GM12878 (cell line): ENCODE measurements at regions not wholly inside any gene's neighbourhood (a gene's known extent, or its start where the extent isn't known, plus 50 kb on each side); places are given as distances from the start of the nearest gene placed in this dataset.

Source experiments
- ATAC-seq: fragments of 200-7000 bp; cut with Tn5 transposase; 3 replicates; pipeline ENCODE4 v1.9.1; 2020; ENCODE audit warnings: mild to moderate bottlenecking, moderate library complexity
- BruUV-seq: library from RNA; stranded (reverse); fragments of 400-500 nt; replicated peaks from 2 replicates; lab custom pipeline; 2021; lab: Mats Ljungman, UMichigan
- CTCF ChIA-PET: fragments of 300-600 bp; sonication (Branson Sonifier 250); formaldehyde crosslinking; extraction: SDS; loops from one replicate; lab custom pipeline; 2021; ENCODE audit warnings: inconsistent platforms; lab: Yijun Ruan, JAX
- POLR2A ChIA-PET: fragments of 350-600 bp; formaldehyde crosslinking; extraction: SDS; loops from one replicate; lab custom pipeline; 2021; ENCODE audit warnings: inconsistent platforms; lab: Charles Lee
- RAD21 ChIA-PET: fragments of 300-600 bp; sonication (Branson Sonifier 250); formaldehyde crosslinking; loops from one replicate; lab custom pipeline; 2023; ENCODE audit warnings: antibody characterized with exemption; ENCODE audit not compliant: unreplicated experiment; lab: Charles Lee
- SMC1A ChIA-PET: fragments of 300-600 bp; sonication (Branson Sonifier 250); formaldehyde crosslinking; loops from one replicate; lab custom pipeline; 2023; ENCODE audit not compliant: unreplicated experiment, uncharacterized antibody; lab: Charles Lee
- DNase-seq: peaks from one replicate; pipeline ENCODE4 v3.0.0-alpha.2; 2011; ENCODE audit warnings: low read depth, low spot score
- FAIRE-seq: peaks from 3 replicates; lab custom pipeline; 2011; peaks lifted over from hg19 to GRCh38; lab: Jason Lieb, UNC
- H2AFZ ChIP-seq: 2 replicates; pipeline ENCODE4 v1.6.0; 2011; ENCODE audit warnings: low read depth, low read length, control low read depth; ENCODE audit not compliant: control insufficient read depth
- H3K27ac ChIP-seq: 2 replicates; pipeline ENCODE4 v1.5.1; 2011; ENCODE audit warnings: control low read depth; ENCODE audit not compliant: control insufficient read depth, insufficient read depth
- H3K27me3 ChIP-seq, 2 experiments: replicated peaks in 1 of 2; 2 replicates each; pipeline versions ENCODE4 v1.6.0 to v1.6.1; 2011; ENCODE audit warnings: low read length in 1 of 2; ENCODE audit not compliant: control insufficient read depth in 2 of 2, insufficient read depth in 2 of 2
- H3K36me3 ChIP-seq, 2 experiments: 2 replicates each; pipeline ENCODE4 v1.5.1; 2011; ENCODE audit warnings: low read length in 1 of 2; ENCODE audit not compliant: control insufficient read depth in 2 of 2, insufficient read depth in 2 of 2
- H3K4me1 ChIP-seq: 2 replicates; pipeline ENCODE4 v1.6.1; 2011; ENCODE audit warnings: mild to moderate bottlenecking, low read length, moderate library complexity, mixed read lengths; ENCODE audit not compliant: control insufficient read depth, insufficient read depth
- H3K4me2 ChIP-seq: 2 replicates; pipeline ENCODE4 v1.6.0; 2011; ENCODE audit warnings: control low read depth; ENCODE audit not compliant: control insufficient read depth, insufficient read depth
- H3K4me3 ChIP-seq: fragments of 200-600 bp; sonication (generic); 2 replicates; pipeline ENCODE4 v1.5.1; 2016
- H3K79me2 ChIP-seq: 2 replicates; pipeline ENCODE4 v1.6.0; 2011; ENCODE audit warnings: low read length; ENCODE audit not compliant: control insufficient read depth, insufficient read depth
- H3K9ac ChIP-seq: 2 replicates; pipeline ENCODE4 v1.8.0; 2011; ENCODE audit warnings: low read length, control low read depth, mixed read lengths; ENCODE audit not compliant: control insufficient read depth, insufficient read depth
- H3K9me3 ChIP-seq: replicated peaks from 3 replicates; pipeline ENCODE4 v1.5.1; 2011; ENCODE audit warnings: mild to moderate bottlenecking, low read length; ENCODE audit not compliant: control insufficient read depth, insufficient read depth
- H4K20me1 ChIP-seq: 2 replicates; pipeline ENCODE4 v1.6.0; 2011; ENCODE audit not compliant: control insufficient read depth, insufficient read depth
- ESRRA ChIP-seq: IDR thresholded peaks from 2 replicates; pipeline ENCODE4 v1.6.1; 2012; ENCODE audit warnings: mild to moderate bottlenecking, low read length, improper control_type of control experiment
- IKZF2 ChIP-seq, 2 experiments: fragments of 450-650 bp; IDR thresholded peaks; 2 replicates each; pipeline ENCODE4 v1.6.1; 2017; ENCODE audit warnings: mild to moderate bottlenecking in 2 of 2, moderate library complexity in 2 of 2
- MTA3 ChIP-seq: IDR thresholded peaks from 2 replicates; pipeline ENCODE4 v1.6.1; 2012; ENCODE audit warnings: low read length, inconsistent platforms, borderline replicate concordance
- RB1 ChIP-seq: fragments of 450-650 bp; formaldehyde crosslinking; IDR thresholded peaks from 2 replicates; pipeline ENCODE4 v1.6.1; 2017; ENCODE audit warnings: mild to moderate bottlenecking, borderline replicate concordance
- RFX5 ChIP-seq: IDR thresholded peaks from 2 replicates; pipeline ENCODE4 v1.6.1; 2011; ENCODE audit warnings: low read depth, low read length, improper control_type of control experiment
- RUNX3 ChIP-seq: IDR thresholded peaks from 2 replicates; pipeline ENCODE4 v1.6.1; 2012; ENCODE audit warnings: low read length, inconsistent platforms
- YBX1 ChIP-seq: fragments of 450-650 bp; IDR thresholded peaks from 2 replicates; pipeline ENCODE4 v1.6.1; 2016; ENCODE audit warnings: antibody characterized with exemption
- ZNF24 ChIP-seq: fragments of 450-650 bp; IDR thresholded peaks from 2 replicates; pipeline ENCODE4 v1.6.1; 2017; ENCODE audit warnings: antibody characterized with exemption, mild to moderate bottlenecking
- ZNF384 ChIP-seq: IDR thresholded peaks from 2 replicates; pipeline ENCODE4 v1.6.1; 2012; ENCODE audit warnings: low read depth, mild to moderate bottlenecking, low read length, improper control_type of control experiment, borderline replicate concordance
- WGBS: methylation state at CpG from one replicate; pipeline ENCODE4 v1.1.6; 2016; ENCODE audit warnings: low lambda C conversion rate; ENCODE audit not compliant: insufficient replicate concordance, insufficient coverage; ENCODE audit errors: missing lambda C conversion rate; 5-methylcytosine and 5-hydroxymethylcytosine counted together
- in situ Hi-C: fragments of 300-500 bp; cut with MboI; formaldehyde crosslinking; loops from 9 replicates; pipeline ENCODE4 v1.14.3; 2018; ENCODE audit warnings: mixed read lengths
- intact Hi-C: fragments of 100-400 bp; cut with micrococcal nuclease; formaldehyde crosslinking; loops from one replicate; pipeline ENCODE4 v1.14.2; 2022; ENCODE audit not compliant: unreplicated experiment

DNA sequence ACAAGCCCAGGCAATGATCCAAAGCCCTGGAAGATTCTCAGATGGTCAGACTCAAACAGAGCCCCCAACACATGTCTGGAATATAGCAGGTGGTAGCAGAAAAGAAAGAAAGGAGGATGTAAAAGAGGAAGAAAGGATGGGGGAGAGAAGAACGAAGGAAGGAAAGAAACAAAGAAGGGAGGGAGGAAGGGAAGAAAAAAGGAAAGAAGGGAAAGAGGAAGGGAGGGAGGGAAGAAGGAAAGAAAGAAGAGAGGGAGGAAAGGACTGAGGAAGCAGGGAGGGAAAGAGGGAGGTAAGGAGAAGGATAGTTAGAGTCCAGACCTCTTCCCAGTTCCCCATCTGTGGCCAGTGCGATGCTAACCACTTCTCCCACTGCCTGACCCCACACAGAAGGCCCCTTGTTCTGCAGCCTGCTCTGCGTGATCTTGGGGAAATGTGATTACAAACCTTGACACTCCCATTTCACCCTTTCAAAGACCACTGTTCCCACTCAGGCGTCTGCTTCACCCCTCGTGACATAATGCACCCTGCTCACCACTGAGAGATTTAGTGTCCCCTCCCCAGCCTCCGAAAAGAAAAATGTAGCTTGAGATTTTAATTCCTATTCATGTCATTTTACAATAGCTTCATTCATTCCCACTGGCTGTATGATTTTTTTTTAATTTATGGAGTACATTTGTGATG is 357.9 kb downstream of the BCL11B start:
- in situ Hi-C loops (no loop called here), intact Hi-C loops (no loop called here)
- H2AFZ ChIP-seq, result no peak overlapping the region
- TF ChIP-seq RFX5 (no peak), MTA3 (no peak), IKZF2 (IDR thresholded peaks at IDR 0.05) (peak in 1 of 2 experiments; percentile 13; a peak in 1 of 4 replicates)
- no peak overlapping the region for H3K4me2 ChIP-seq
- H3K27ac ChIP-seq, result no peak overlapping the region
- no peak for DNase-seq
- H3K4me1 ChIP-seq, result no peaks in the 10 kb centered on the region
- RAD21 ChIA-PET, result no interaction called here
- SMC1A ChIA-PET, result interaction anchor here (1.0 to 1.2 kb wide), 2 partner anchors 9 to 170 kb away, joined by 3 read pairs; no protein-coding TSS in a partner anchor
- H3K4me3 ChIP-seq, result no peak overlapping the region
- H3K27me3 ChIP-seq, result no peaks in the 10 kb centered on the region
- POLR2A ChIA-PET, result interaction anchor here (0.5 kb wide), 1 partner anchor 1696 kb away, joined by 3 read pairs; no protein-coding TSS in a partner anchor
- ATAC-seq, result no peak
- H3K9ac ChIP-seq, result no peak overlapping the region
- CTCF ChIA-PET, result no interaction called here
- no peaks in the 10 kb centered on the region for H3K36me3 ChIP-seq
- WGBS, result 5% methylated on average over 6 of the region's 6 CpGs
- no TSS peak for BruUV-seq
- H4K20me1 ChIP-seq, result no peaks in the 10 kb centered on the region
- no peaks in the 10 kb centered on the region; the same call in 2 of the 3 replicates for H3K9me3 ChIP-seq
- no peaks in the 10 kb centered on the region for H3K79me2 ChIP-seq
- no peak for FAIRE-seq

DNA sequence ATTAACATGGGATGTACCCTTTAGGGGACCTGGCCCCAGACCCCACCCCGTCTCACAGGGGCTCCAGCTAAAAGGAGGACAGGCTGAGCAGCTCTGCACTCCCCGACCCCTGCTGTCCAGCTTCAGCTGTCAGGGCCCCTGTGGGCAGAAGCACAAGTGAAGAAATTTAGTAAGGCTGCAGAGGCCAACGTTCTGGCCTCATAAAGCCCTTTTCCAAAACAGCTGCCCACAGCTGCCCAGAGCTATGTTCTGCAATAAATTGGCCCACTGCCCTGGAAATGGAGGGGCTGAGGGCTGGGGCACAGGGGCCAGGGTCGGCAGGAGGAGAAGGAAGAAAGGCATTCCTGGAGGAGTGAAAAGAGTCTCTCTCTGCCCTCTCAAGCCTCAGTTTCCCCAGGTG is 357.1 kb downstream of the BCL11B start:
- FAIRE-seq, result no peak
- H3K27me3 ChIP-seq, result no peaks in the 10 kb centered on the region
- no peak overlapping the region for H3K27ac ChIP-seq
- no peak for TF ChIP-seq ZNF384
- TF ChIP-seq YBX1, result no peak
- no peak for TF ChIP-seq RB1
- TF ChIP-seq ESRRA, result no peak
- TF ChIP-seq RUNX3, result no peak
- TF ChIP-seq ZNF24, result no peak
- SMC1A ChIA-PET, result interaction anchor here (1.0 kb wide), 1 partner anchor 10 kb away, joined by 3 read pairs; no protein-coding TSS in a partner anchor
- no peaks in the 10 kb centered on the region for H3K36me3 ChIP-seq
- no peak for ATAC-seq
- no peak overlapping the region for H3K4me3 ChIP-seq
- POLR2A ChIA-PET, result no interaction called here
- BruUV-seq, result no TSS peak
- no peaks in the 10 kb centered on the region; the same call in 2 of the 3 replicates for H3K9me3 ChIP-seq
- H2AFZ ChIP-seq, result no peak overlapping the region
- RAD21 ChIA-PET, result no interaction called here
- H3K9ac ChIP-seq, result no peak overlapping the region
- no peak for DNase-seq
- no peaks in the 10 kb centered on the region for H3K4me1 ChIP-seq
- no peaks in the 10 kb centered on the region for H4K20me1 ChIP-seq
- in situ Hi-C loops, result no loop called here
- no peak overlapping the region for H3K4me2 ChIP-seq
- intact Hi-C loops, result no loop called here
- CTCF ChIA-PET, result no interaction called here
- WGBS, result 1% methylated on average over 4 of the region's 4 CpGs
- no peaks in the 10 kb centered on the region for H3K79me2 ChIP-seq
